ENCODE measurements at regions not wholly inside any gene's neighbourhood (a gene's known extent, or its start where the extent isn't known, plus 50 kb on each side); places are given as distances from the start of the nearest gene placed in this dataset.

- TF ChIP-seq, protein P1, sequence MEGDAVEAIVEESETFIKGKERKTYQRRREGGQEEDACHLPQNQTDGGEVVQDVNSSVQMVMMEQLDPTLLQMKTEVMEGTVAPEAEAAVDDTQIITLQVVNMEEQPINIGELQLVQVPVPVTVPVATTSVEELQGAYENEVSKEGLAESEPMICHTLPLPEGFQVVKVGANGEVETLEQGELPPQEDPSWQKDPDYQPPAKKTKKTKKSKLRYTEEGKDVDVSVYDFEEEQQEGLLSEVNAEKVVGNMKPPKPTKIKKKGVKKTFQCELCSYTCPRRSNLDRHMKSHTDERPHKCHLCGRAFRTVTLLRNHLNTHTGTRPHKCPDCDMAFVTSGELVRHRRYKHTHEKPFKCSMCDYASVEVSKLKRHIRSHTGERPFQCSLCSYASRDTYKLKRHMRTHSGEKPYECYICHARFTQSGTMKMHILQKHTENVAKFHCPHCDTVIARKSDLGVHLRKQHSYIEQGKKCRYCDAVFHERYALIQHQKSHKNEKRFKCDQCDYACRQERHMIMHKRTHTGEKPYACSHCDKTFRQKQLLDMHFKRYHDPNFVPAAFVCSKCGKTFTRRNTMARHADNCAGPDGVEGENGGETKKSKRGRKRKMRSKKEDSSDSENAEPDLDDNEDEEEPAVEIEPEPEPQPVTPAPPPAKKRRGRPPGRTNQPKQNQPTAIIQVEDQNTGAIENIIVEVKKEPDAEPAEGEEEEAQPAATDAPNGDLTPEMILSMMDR (IDR thresholded peaks at IDR 0.05; ENCODE audit: insufficient read depth, low read length): no peak
- no peak for TF ChIP-seq REST (IDR thresholded peaks at IDR 0.05; ENCODE audit: insufficient replicate concordance, low read depth)
- no peak for TF ChIP-seq POLR2AphosphoS5 (IDR thresholded peaks at IDR 0.05; ENCODE audit: low read depth)
- no peak for TF ChIP-seq GABPA (IDR thresholded peaks at IDR 0.05; ENCODE audit: low read depth)
These were observed 129.7 kb upstream of the MAP3K1 start for GRCh38 chr5:56685503-56686217.

All from HL-60 (cell line).